IMR-90 (cell line): ENCODE measurements at regions not wholly inside any gene's neighbourhood (a gene's known extent, or its start where the extent isn't known, plus 50 kb on each side); places are given as distances from the start of the nearest gene placed in this dataset.

ENCODE experiments used
- ATAC-seq: fragments of 200-7000 bp; cut with Tn5 transposase; 2 replicates; pipeline ENCODE4 v1.9.1; 2020; ENCODE audit warnings: low read depth, mild to moderate bottlenecking, moderate library complexity
- BruUV-seq: library from RNA; stranded (reverse); fragments of 400-500 nt; replicated peaks from 2 replicates; lab custom pipeline; 2021; lab: Mats Ljungman, UMichigan
- CTCF ChIA-PET: fragments of 300-600 bp; formaldehyde crosslinking; extraction: SDS; loops from one replicate; lab custom pipeline; 2021; ENCODE audit warnings: antibody characterized with exemption; lab: Yijun Ruan, JAX
- POLR2A ChIA-PET: fragments of 300-600 bp; sonication (Branson Sonifier 250); formaldehyde crosslinking; loops from one replicate; lab custom pipeline; 2022; ENCODE audit warnings: antibody characterized with exemption; ENCODE audit not compliant: unreplicated experiment; lab: Charles Lee
- DNase-seq: peaks from one replicate; pipeline ENCODE4 v3.0.0; 2013
- H2AFZ ChIP-seq: replicated peaks from 2 replicates; pipeline ENCODE3; 2013; ENCODE audit warnings: low read length, mild to moderate bottlenecking; ENCODE audit not compliant: poor library complexity
- H2AK5ac ChIP-seq: 2 replicates; pipeline ENCODE4 v1.6.1; 2013; ENCODE audit warnings: low read depth, low read length, inconsistent platforms
- H2AK9ac ChIP-seq: replicated peaks from 2 replicates; pipeline ENCODE3; 2013; ENCODE audit warnings: mild to moderate bottlenecking, low read depth, low read length, moderate library complexity; ENCODE audit not compliant: poor library complexity
- H2BK120ac ChIP-seq: 2 replicates; pipeline ENCODE4 v1.6.1; 2013; ENCODE audit warnings: low read depth, low read length, inconsistent platforms
- H2BK15ac ChIP-seq: 3 replicates; pipeline ENCODE4 v1.6.1; 2013; ENCODE audit warnings: low read depth, low read length, inconsistent platforms
- H2BK20ac ChIP-seq: 2 replicates; pipeline ENCODE4 v1.6.1; 2013; ENCODE audit warnings: low read depth, mild to moderate bottlenecking, inconsistent platforms, low read length, moderate library complexity
- H2BK5ac ChIP-seq: 2 replicates; pipeline ENCODE4 v1.6.1; 2013; ENCODE audit warnings: mild to moderate bottlenecking, low read depth, low read length, inconsistent platforms; ENCODE audit not compliant: poor library complexity, severe bottlenecking
- H3K14ac ChIP-seq: replicated peaks from 2 replicates; pipeline ENCODE4 v1.6.1; 2013; ENCODE audit warnings: low read depth, low read length, inconsistent platforms
- H3K18ac ChIP-seq: 2 replicates; pipeline ENCODE4 v1.6.1; 2013; ENCODE audit warnings: low read depth, low read length, control low read depth
- H3K23ac ChIP-seq: 2 replicates; pipeline ENCODE4 v1.6.1; 2013; ENCODE audit warnings: low read depth, low read length, inconsistent platforms
- H3K27ac ChIP-seq: 2 replicates; pipeline ENCODE4 v1.5.1; 2013; ENCODE audit warnings: mild to moderate bottlenecking, control low read depth, low read length; ENCODE audit not compliant: insufficient read depth
- H3K27me3 ChIP-seq: 2 replicates; pipeline ENCODE4 v1.6.1; 2013; ENCODE audit warnings: low read length; ENCODE audit not compliant: control insufficient read depth, insufficient read depth
- H3K36me3 ChIP-seq: 2 replicates; pipeline ENCODE4 v1.6.1; 2013; ENCODE audit warnings: low read length, mixed read lengths; ENCODE audit not compliant: control insufficient read depth, insufficient read depth
- H3K4ac ChIP-seq: 2 replicates; pipeline ENCODE4 v1.6.1; 2013; ENCODE audit warnings: low read depth, low read length, inconsistent platforms
- H3K4me1 ChIP-seq: 2 replicates; pipeline ENCODE4 v1.6.1; 2013; ENCODE audit warnings: low read length, mixed read lengths; ENCODE audit not compliant: control insufficient read depth, insufficient read depth
- H3K4me2 ChIP-seq: 2 replicates; pipeline ENCODE4 v1.6.1; 2013; ENCODE audit warnings: low read depth, mild to moderate bottlenecking, control low read depth, low read length, moderate library complexity
- H3K4me3 ChIP-seq: 2 replicates; pipeline ENCODE4 v1.5.1; 2013; ENCODE audit warnings: low read depth, mild to moderate bottlenecking, control low read depth, low read length, moderate library complexity; ENCODE audit not compliant: insufficient read depth
- H3K56ac ChIP-seq: 2 replicates; pipeline ENCODE4 v1.6.1; 2013; ENCODE audit warnings: low read length, inconsistent platforms; ENCODE audit not compliant: insufficient read depth; ENCODE audit errors: extremely low read depth
- H3K79me1 ChIP-seq, 2 experiments: 2 replicates each; pipeline ENCODE4 v1.6.1; 2013; ENCODE audit warnings: low read length in 2 of 2, inconsistent platforms in 1 of 2, low read depth in 1 of 2
- H3K9ac ChIP-seq: 2 replicates; pipeline ENCODE4 v1.6.1; 2013; ENCODE audit warnings: low read depth, low read length, control low read depth
- H3K9me1 ChIP-seq: 2 replicates; pipeline ENCODE4 v1.6.1; 2013; ENCODE audit warnings: low read length, inconsistent platforms; ENCODE audit not compliant: insufficient read depth
- H3K9me3 ChIP-seq: 2 replicates; pipeline ENCODE4 v1.6.1; 2013; ENCODE audit warnings: low read length; ENCODE audit not compliant: control insufficient read depth, insufficient read depth
- H4K20me1 ChIP-seq: 2 replicates; pipeline ENCODE4 v1.6.1; 2013; ENCODE audit warnings: low read length, inconsistent platforms; ENCODE audit not compliant: insufficient read depth
- H4K5ac ChIP-seq: 2 replicates; pipeline ENCODE4 v1.6.1; 2013; ENCODE audit warnings: mild to moderate bottlenecking, low read depth, low read length, control low read depth
- H4K8ac ChIP-seq, 2 experiments: 2 replicates each; pipeline ENCODE4 v1.6.1; 2013; ENCODE audit warnings: low read depth in 2 of 2, low read length in 2 of 2, control low read depth in 1 of 2, inconsistent platforms in 1 of 2
- H4K91ac ChIP-seq: 2 replicates; pipeline ENCODE4 v1.6.1; 2013; ENCODE audit warnings: low read depth, low read length, inconsistent platforms; ENCODE audit not compliant: insufficient read depth
- CEBPB ChIP-seq: IDR thresholded peaks from 2 replicates; pipeline ENCODE4 v1.6.1; 2012; ENCODE audit warnings: low read depth, low read length, improper control_type of control experiment
- MAZ ChIP-seq: IDR thresholded peaks from 2 replicates; pipeline ENCODE4 v1.6.1; 2012; ENCODE audit warnings: low read depth, mild to moderate bottlenecking, low read length, improper control_type of control experiment, moderate library complexity, borderline replicate concordance
- MXI1 ChIP-seq: IDR thresholded peaks from 2 replicates; pipeline ENCODE4 v1.6.1; 2012; ENCODE audit warnings: low read depth, mild to moderate bottlenecking, low read length, moderate library complexity, borderline replicate concordance
- NFE2L2 ChIP-seq: fragments of 150-350 bp; IDR thresholded peaks from 2 replicates; pipeline ENCODE4 v1.6.1; 2016; ENCODE audit warnings: low read depth, mild to moderate bottlenecking, low read length
- RAD21 ChIP-seq: IDR thresholded peaks from 2 replicates; pipeline ENCODE4 v1.6.1; 2012; ENCODE audit warnings: low read length, improper control_type of control experiment
- RCOR1 ChIP-seq: IDR thresholded peaks from 2 replicates; pipeline ENCODE4 v1.6.1; 2012; ENCODE audit warnings: mild to moderate bottlenecking, low read length, improper control_type of control experiment; ENCODE audit not compliant: insufficient replicate concordance
- SMC3 ChIP-seq: fragments of 150-350 bp; IDR thresholded peaks from 2 replicates; pipeline ENCODE4 v1.6.1; 2016; ENCODE audit warnings: low read depth, mild to moderate bottlenecking, antibody characterized with exemption, low read length, moderate library complexity
- USF2 ChIP-seq: fragments of 150-350 bp; IDR thresholded peaks from 2 replicates; pipeline ENCODE4 v1.6.1; 2017; ENCODE audit warnings: mild to moderate bottlenecking, antibody characterized with exemption, low read length, low read depth
- dilution Hi-C: fragments of 300-500 bp; cut with HindIII; formaldehyde crosslinking; loops from one replicate; pipeline ENCODE4 v1.14.3; 2018; ENCODE audit warnings: low sequenced_read_pairs; ENCODE audit not compliant: unreplicated experiment
- in situ Hi-C: fragments of 300-500 bp; cut with MboI; formaldehyde crosslinking; loops from 3 replicates; pipeline ENCODE4 v1.14.3; 2019; ENCODE audit warnings: low sequenced_read_pairs, inconsistent platforms, mixed read lengths
- intact Hi-C: fragments of 100-400 bp; cut with micrococcal nuclease; formaldehyde crosslinking; loops from 2 replicates; pipeline ENCODE4 v1.10.0; 2022

DNA sequence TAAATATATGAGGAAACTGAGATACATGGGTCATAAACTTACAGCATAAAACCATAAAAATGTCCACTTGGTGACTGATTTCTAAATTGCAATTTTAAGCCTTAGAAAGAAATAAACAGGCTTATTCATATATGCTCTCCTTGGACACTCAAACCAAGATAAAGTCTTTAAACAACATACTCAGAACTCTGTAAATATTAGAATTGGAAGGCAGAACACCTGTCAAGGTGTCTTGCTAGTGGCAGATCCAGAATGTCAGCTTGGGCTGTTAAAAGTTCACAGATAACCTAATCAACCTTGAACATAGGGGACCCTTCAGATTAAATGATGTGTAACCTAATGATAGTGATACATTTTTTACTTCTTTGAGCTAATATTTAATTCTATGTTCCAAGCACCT, 208.1 kb upstream of the ARSJ start:
- in situ Hi-C loops: no loop called here
- H3K27me3 ChIP-seq: no peaks in the 10 kb centered on the region
- no peak overlapping the region for H3K18ac ChIP-seq
- H3K56ac ChIP-seq: no peak overlapping the region
- H2BK20ac ChIP-seq: no peak overlapping the region
- H3K4ac ChIP-seq: no peak overlapping the region
- no peaks in the 10 kb centered on the region for H3K36me3 ChIP-seq
- H2AFZ ChIP-seq: no peak overlapping the region
- H2BK15ac ChIP-seq: no peak overlapping the region
- intact Hi-C loops: loop anchor here (10.0 kb wide), 1 partner anchor 423 kb away; the partner anchor contains the start of gene CAMK2D
- H2AK5ac ChIP-seq: no peak overlapping the region
- no peak overlapping the region for H4K91ac ChIP-seq
- no peak overlapping the region for H3K4me2 ChIP-seq
- no peak overlapping the region for H2BK5ac ChIP-seq
- no peaks in the 10 kb centered on the region for H3K4me1 ChIP-seq
- no peak overlapping the region for H3K4me3 ChIP-seq
- BruUV-seq: no TSS peak
- no peaks in the 10 kb centered on the region for H3K9me1 ChIP-seq
- H4K8ac ChIP-seq: no peak overlapping the region
- H2BK120ac ChIP-seq: no peak overlapping the region
- H3K14ac ChIP-seq: no peak overlapping the region
- no peak for DNase-seq
- H3K79me1 ChIP-seq: no peaks in the 10 kb centered on the region
- no peak for ATAC-seq
- dilution Hi-C loops: no loop called here
- POLR2A ChIA-PET: no interaction called here
- H4K5ac ChIP-seq: no peak overlapping the region
- no peak overlapping the region for H3K27ac ChIP-seq
- no peak overlapping the region for H3K9ac ChIP-seq
- H4K20me1 ChIP-seq: no peaks in the 10 kb centered on the region
- TF ChIP-seq MAZ: no peak
- TF ChIP-seq CEBPB: no peak
- no peak for TF ChIP-seq NFE2L2
- TF ChIP-seq RCOR1: no peak
- TF ChIP-seq USF2: no peak
- no peak for TF ChIP-seq SMC3
- TF ChIP-seq RAD21: no peak
- no peak for TF ChIP-seq MXI1
- no peak overlapping the region for H2AK9ac ChIP-seq
- H3K9me3 ChIP-seq: peaks cover 4% of the 10 kb centered on the region
- H3K23ac ChIP-seq: no peak overlapping the region
- CTCF ChIA-PET: no interaction called here
